ENCODE measurements at regions not wholly inside any gene's neighbourhood (a gene's known extent, or its start where the extent isn't known, plus 50 kb on each side); places are given as distances from the start of the nearest gene placed in this dataset.
A peak's percentile ranks its signal among the peaks of the same experiment; 100 is the strongest.

GRCh38 chr18:21997207-21998143, 171.9 kb upstream of the GATA6 start:
- TF ChIP-seq ESRRA (CRISPR knock-in tag; IDR thresholded peaks at IDR 0.05; ENCODE audit: borderline replicate concordance) (no peak), NR3C1 (CRISPR knock-in tag; conservative IDR thresholded peaks at IDR 0.05; ENCODE audit: low read depth) (no peak), CTCF (IDR thresholded peaks at IDR 0.05) (peak; percentile 69), CREM (CRISPR knock-in tag; IDR thresholded peaks at IDR 0.05) (no peak), GABPB1 (CRISPR knock-in tag; IDR thresholded peaks at IDR 0.05) (no peak), TCF7 (CRISPR knock-in tag; IDR thresholded peaks at IDR 0.05; ENCODE audit: low read depth) (no peak), ZNF263 (CRISPR knock-in tag; IDR thresholded peaks at IDR 0.05; ENCODE audit: low read depth) (no peak), SP1 (CRISPR knock-in tag; conservative IDR thresholded peaks at IDR 0.05) (no peak)
- TF ChIP-seq, protein P1, sequence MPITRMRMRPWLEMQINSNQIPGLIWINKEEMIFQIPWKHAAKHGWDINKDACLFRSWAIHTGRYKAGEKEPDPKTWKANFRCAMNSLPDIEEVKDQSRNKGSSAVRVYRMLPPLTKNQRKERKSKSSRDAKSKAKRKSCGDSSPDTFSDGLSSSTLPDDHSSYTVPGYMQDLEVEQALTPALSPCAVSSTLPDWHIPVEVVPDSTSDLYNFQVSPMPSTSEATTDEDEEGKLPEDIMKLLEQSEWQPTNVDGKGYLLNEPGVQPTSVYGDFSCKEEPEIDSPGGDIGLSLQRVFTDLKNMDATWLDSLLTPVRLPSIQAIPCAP (CRISPR knock-in tag; IDR thresholded peaks at IDR 0.05), result no peak
- TF ChIP-seq, protein P2, sequence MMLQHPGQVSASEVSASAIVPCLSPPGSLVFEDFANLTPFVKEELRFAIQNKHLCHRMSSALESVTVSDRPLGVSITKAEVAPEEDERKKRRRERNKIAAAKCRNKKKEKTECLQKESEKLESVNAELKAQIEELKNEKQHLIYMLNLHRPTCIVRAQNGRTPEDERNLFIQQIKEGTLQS (CRISPR knock-in tag; conservative IDR thresholded peaks at IDR 0.05), result no peak
